ENCODE measurements at regions not wholly inside any gene's neighbourhood (a gene's known extent, or its start where the extent isn't known, plus 50 kb on each side); places are given as distances from the start of the nearest gene placed in this dataset.

DNA sequence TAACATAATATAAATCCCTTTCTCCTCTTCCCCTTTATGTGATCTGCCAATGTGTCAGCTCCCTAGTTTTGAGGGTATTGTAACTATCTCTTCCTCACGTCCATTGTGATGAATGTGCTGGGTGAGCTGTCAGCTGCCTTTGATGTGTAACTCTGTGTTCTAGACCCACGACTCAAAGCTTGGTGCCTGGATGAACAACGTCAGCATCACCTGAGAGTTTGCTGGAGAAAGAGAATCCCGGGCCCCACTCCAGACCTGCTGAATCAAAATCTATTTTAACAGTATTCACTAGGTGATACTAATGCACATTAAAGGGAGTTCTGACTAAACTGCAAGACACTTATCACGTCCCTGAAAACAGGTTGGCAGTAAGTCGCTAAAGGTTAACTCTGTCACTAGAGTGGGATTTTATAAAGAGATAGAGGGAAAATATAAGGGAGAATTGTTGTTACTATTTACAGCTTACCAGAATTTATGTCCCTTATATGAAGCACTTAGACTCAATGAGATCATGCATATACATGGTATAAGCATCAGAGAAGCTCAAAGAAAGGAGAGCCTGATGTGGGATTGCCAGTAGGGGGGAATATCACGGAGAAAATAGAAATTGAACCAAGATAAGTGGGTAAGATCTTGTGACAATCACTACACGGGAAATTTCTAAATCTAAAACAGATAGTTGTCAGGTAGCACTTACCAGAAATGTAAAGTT, 423.8 kb upstream of the SLC30A5 start:
- ChIA-PET CTCF (no interaction called here), RAD21 (ENCODE audit: low non-redundant PET in 1 of 2, low total read pairs in 2 of 2, uncharacterized antibody in 2 of 2, unreplicated experiment in 2 of 2) (no interaction called here)
- H3K27me3 ChIP-seq (ENCODE audit: insufficient read depth, low read length), result no peaks in the 10 kb centered on the region

More for the DNA sequence above, 423.8 kb upstream of the SLC30A5 start:
- DNase-seq (ENCODE audit: low read depth, low spot score) (no peak), ATAC-seq (no peak)
- TF ChIP-seq, protein P1, sequence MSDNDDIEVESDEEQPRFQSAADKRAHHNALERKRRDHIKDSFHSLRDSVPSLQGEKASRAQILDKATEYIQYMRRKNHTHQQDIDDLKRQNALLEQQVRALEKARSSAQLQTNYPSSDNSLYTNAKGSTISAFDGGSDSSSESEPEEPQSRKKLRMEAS (IDR thresholded peaks at IDR 0.05), result no peak
- TF ChIP-seq ZNF274 (IDR thresholded peaks at IDR 0.05; ENCODE audit: low read depth, low read length) (no peak), EGR1 (IDR thresholded peaks at IDR 0.05; ENCODE audit: low read depth) (no peak), ZFX (IDR thresholded peaks at IDR 0.05) (no peak), RAD21 (IDR thresholded peaks at IDR 0.05; ENCODE audit: low read depth) (no peak), SIN3A (IDR thresholded peaks at IDR 0.05; ENCODE audit: low read depth) (no peak), CBX3 (IDR thresholded peaks at IDR 0.05; ENCODE audit: low read depth) (no peak), POLR2A (IDR thresholded peaks at IDR 0.05; ENCODE audit: borderline replicate concordance, extremely low read depth, insufficient read depth, insufficient read length) (no peak), TCF7L2 (IDR thresholded peaks at IDR 0.05; ENCODE audit: borderline replicate concordance, extremely low read depth, insufficient read depth, insufficient read length) (no peak), EZH2phosphoT487 (IDR thresholded peaks at IDR 0.05; ENCODE audit: borderline replicate concordance) (no peak), POLR2AphosphoS5 (IDR thresholded peaks at IDR 0.05; ENCODE audit: low read depth, low read length) (no peak), EZH2 (IDR thresholded peaks at IDR 0.05) (no peak), FOSL1 (IDR thresholded peaks at IDR 0.05; ENCODE audit: low read depth) (no peak), ZBTB33 (IDR thresholded peaks at IDR 0.05; ENCODE audit: extremely low read depth, insufficient replicate concordance, low read length) (no peak)
- TF ChIP-seq, protein P2, sequence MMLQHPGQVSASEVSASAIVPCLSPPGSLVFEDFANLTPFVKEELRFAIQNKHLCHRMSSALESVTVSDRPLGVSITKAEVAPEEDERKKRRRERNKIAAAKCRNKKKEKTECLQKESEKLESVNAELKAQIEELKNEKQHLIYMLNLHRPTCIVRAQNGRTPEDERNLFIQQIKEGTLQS (IDR thresholded peaks at IDR 0.05), result no peak
- BruUV-seq (replicated peaks), result no TSS peak
- H3K9ac ChIP-seq (ENCODE audit: low read length), result no peak overlapping the region
- intact Hi-C loops (cut with micrococcal nuclease), result no loop called here
- no peak overlapping the region for H3K4me2 ChIP-seq (ENCODE audit: low read length)
- no peaks in the 10 kb centered on the region for H4K20me1 ChIP-seq (ENCODE audit: insufficient read depth)
- POLR2A ChIA-PET, result no interaction called here
- H3K79me2 ChIP-seq (ENCODE audit: insufficient read depth, low read length), result no peaks in the 10 kb centered on the region
- H3K27ac ChIP-seq (ENCODE audit: low read depth, low read length), result no peak overlapping the region
- H3K9me3 ChIP-seq (ENCODE audit: control insufficient read depth in 1 of 2, insufficient read depth in 1 of 2, low read depth in 1 of 2, low read length in 2 of 2), result no peaks in the 10 kb centered on the region
- no peak overlapping the region for H2AFZ ChIP-seq (ENCODE audit: low read depth, low read length, poor library complexity, severe bottlenecking)
- H3K4me3 ChIP-seq (replicated peaks in 1 of 2; ENCODE audit: low read depth in 1 of 2, low read length in 2 of 2), result no peak overlapping the region
- H3K36me3 ChIP-seq (ENCODE audit: control insufficient read depth in 1 of 2, insufficient read depth in 2 of 2, low read length in 2 of 2), result no peaks in the 10 kb centered on the region
- H3K9me2 ChIP-seq (ENCODE audit: insufficient read depth), result no peaks in the 10 kb centered on the region
- H3K4me1 ChIP-seq (ENCODE audit: control insufficient read depth in 1 of 2, insufficient read depth in 2 of 2, low read length in 2 of 2), result no peaks in the 10 kb centered on the region

All from HCT116 (cell line).